GM12878 (cell line): ENCODE measurements at regions not wholly inside any gene's neighbourhood (a gene's known extent, or its start where the extent isn't known, plus 50 kb on each side); places are given as distances from the start of the nearest gene placed in this dataset.

Experiments
- ATAC-seq: fragments of 200-7000 bp; cut with Tn5 transposase; 3 replicates; pipeline ENCODE4 v1.9.1; 2020; ENCODE audit warnings: mild to moderate bottlenecking, moderate library complexity
- BruUV-seq: library from RNA; stranded (reverse); fragments of 400-500 nt; replicated peaks from 2 replicates; lab custom pipeline; 2021; lab: Mats Ljungman, UMichigan
- CTCF ChIA-PET: fragments of 300-600 bp; sonication (Branson Sonifier 250); formaldehyde crosslinking; extraction: SDS; loops from one replicate; lab custom pipeline; 2021; ENCODE audit warnings: inconsistent platforms; lab: Yijun Ruan, JAX
- POLR2A ChIA-PET: fragments of 350-600 bp; formaldehyde crosslinking; extraction: SDS; loops from one replicate; lab custom pipeline; 2021; ENCODE audit warnings: inconsistent platforms; lab: Charles Lee
- RAD21 ChIA-PET: fragments of 300-600 bp; sonication (Branson Sonifier 250); formaldehyde crosslinking; loops from one replicate; lab custom pipeline; 2023; ENCODE audit warnings: antibody characterized with exemption; ENCODE audit not compliant: unreplicated experiment; lab: Charles Lee
- SMC1A ChIA-PET: fragments of 300-600 bp; sonication (Branson Sonifier 250); formaldehyde crosslinking; loops from one replicate; lab custom pipeline; 2023; ENCODE audit not compliant: unreplicated experiment, uncharacterized antibody; lab: Charles Lee
- DNase-seq: peaks from one replicate; pipeline ENCODE4 v3.0.0-alpha.2; 2011; ENCODE audit warnings: low read depth, low spot score
- FAIRE-seq: peaks from 3 replicates; lab custom pipeline; 2011; peaks lifted over from hg19 to GRCh38; lab: Jason Lieb, UNC
- H2AFZ ChIP-seq: 2 replicates; pipeline ENCODE4 v1.6.0; 2011; ENCODE audit warnings: low read depth, low read length, control low read depth; ENCODE audit not compliant: control insufficient read depth
- H3K27ac ChIP-seq: 2 replicates; pipeline ENCODE4 v1.5.1; 2011; ENCODE audit warnings: control low read depth; ENCODE audit not compliant: control insufficient read depth, insufficient read depth
- H3K27me3 ChIP-seq, 2 experiments: replicated peaks in 1 of 2; 2 replicates each; pipeline versions ENCODE4 v1.6.0 to v1.6.1; 2011; ENCODE audit warnings: low read length in 1 of 2; ENCODE audit not compliant: control insufficient read depth in 2 of 2, insufficient read depth in 2 of 2
- H3K36me3 ChIP-seq, 2 experiments: 2 replicates each; pipeline ENCODE4 v1.5.1; 2011; ENCODE audit warnings: low read length in 1 of 2; ENCODE audit not compliant: control insufficient read depth in 2 of 2, insufficient read depth in 2 of 2
- H3K4me1 ChIP-seq: 2 replicates; pipeline ENCODE4 v1.6.1; 2011; ENCODE audit warnings: mild to moderate bottlenecking, low read length, moderate library complexity, mixed read lengths; ENCODE audit not compliant: control insufficient read depth, insufficient read depth
- H3K4me2 ChIP-seq: 2 replicates; pipeline ENCODE4 v1.6.0; 2011; ENCODE audit warnings: control low read depth; ENCODE audit not compliant: control insufficient read depth, insufficient read depth
- H3K4me3 ChIP-seq: fragments of 200-600 bp; sonication (generic); 2 replicates; pipeline ENCODE4 v1.5.1; 2016
- H3K79me2 ChIP-seq: 2 replicates; pipeline ENCODE4 v1.6.0; 2011; ENCODE audit warnings: low read length; ENCODE audit not compliant: control insufficient read depth, insufficient read depth
- H3K9ac ChIP-seq: 2 replicates; pipeline ENCODE4 v1.8.0; 2011; ENCODE audit warnings: low read length, control low read depth, mixed read lengths; ENCODE audit not compliant: control insufficient read depth, insufficient read depth
- H3K9me3 ChIP-seq: replicated peaks from 3 replicates; pipeline ENCODE4 v1.5.1; 2011; ENCODE audit warnings: mild to moderate bottlenecking, low read length; ENCODE audit not compliant: control insufficient read depth, insufficient read depth
- H4K20me1 ChIP-seq: 2 replicates; pipeline ENCODE4 v1.6.0; 2011; ENCODE audit not compliant: control insufficient read depth, insufficient read depth
- BMI1 ChIP-seq: fragments of 450-650 bp; IDR thresholded peaks from 2 replicates; pipeline ENCODE4 v1.6.1; 2016; ENCODE audit warnings: mild to moderate bottlenecking, moderate library complexity, borderline replicate concordance
- EGR1 ChIP-seq, 2 experiments: IDR thresholded peaks; 1 replicate in 1 of 2; 2 replicates in 1 of 2; pipeline ENCODE4 v1.6.1; 2011 to 2012; ENCODE audit warnings: low read depth in 2 of 2, low read length in 2 of 2, borderline replicate concordance in 1 of 2, mild to moderate bottlenecking in 1 of 2, moderate library complexity in 1 of 2
- GABPA ChIP-seq: IDR thresholded peaks from 2 replicates; pipeline ENCODE4 v1.6.1; 2014; ENCODE audit warnings: antibody characterized with exemption, low read depth, mild to moderate bottlenecking, inconsistent platforms
- HCFC1 ChIP-seq: fragments of 150-350 bp; IDR thresholded peaks from 2 replicates; pipeline ENCODE4 v1.6.1; 2014; ENCODE audit warnings: low read length
- IKZF2 ChIP-seq, 2 experiments: fragments of 450-650 bp; IDR thresholded peaks; 2 replicates each; pipeline ENCODE4 v1.6.1; 2017; ENCODE audit warnings: mild to moderate bottlenecking in 2 of 2, moderate library complexity in 2 of 2
- MTA2 ChIP-seq: fragments of 450-650 bp; IDR thresholded peaks from 2 replicates; pipeline ENCODE4 v1.6.1; 2016; ENCODE audit warnings: low read depth, mild to moderate bottlenecking, moderate library complexity
- RAD51 ChIP-seq: fragments of 450-650 bp; IDR thresholded peaks from 2 replicates; pipeline ENCODE4 v1.6.1; 2016; ENCODE audit warnings: moderate library complexity, mild to moderate bottlenecking, inconsistent platforms
- SIN3A ChIP-seq: IDR thresholded peaks from 2 replicates; pipeline ENCODE4 v1.6.1; 2012; ENCODE audit warnings: low read depth, low read length, improper control_type of control experiment
- TCF3 ChIP-seq: IDR thresholded peaks from 2 replicates; pipeline ENCODE4 v1.6.1; 2012; ENCODE audit warnings: low read depth, mild to moderate bottlenecking, low read length, borderline replicate concordance; ENCODE audit not compliant: insufficient read depth
- ZBTB33 ChIP-seq: fragments of 450-650 bp; IDR thresholded peaks from 2 replicates; pipeline ENCODE4 v1.6.1; 2017; ENCODE audit warnings: mild to moderate bottlenecking
- ZNF274 ChIP-seq: IDR thresholded peaks from one replicate; pipeline ENCODE4 v1.8.0; 2011; ENCODE audit not compliant: insufficient read length, insufficient read depth
- WGBS: methylation state at CpG from one replicate; pipeline ENCODE4 v1.1.6; 2016; ENCODE audit warnings: low lambda C conversion rate; ENCODE audit not compliant: insufficient replicate concordance, insufficient coverage; ENCODE audit errors: missing lambda C conversion rate; 5-methylcytosine and 5-hydroxymethylcytosine counted together
- in situ Hi-C: fragments of 300-500 bp; cut with MboI; formaldehyde crosslinking; loops from 9 replicates; pipeline ENCODE4 v1.14.3; 2018; ENCODE audit warnings: mixed read lengths
- intact Hi-C: fragments of 100-400 bp; cut with micrococcal nuclease; formaldehyde crosslinking; loops from one replicate; pipeline ENCODE4 v1.14.2; 2022; ENCODE audit not compliant: unreplicated experiment

GRCh38 chr15:95149771-95150170 lies 918.4 kb downstream of the MCTP2 start:
- H3K79me2 ChIP-seq, result no peaks in the 10 kb centered on the region
- no peaks in the 10 kb centered on the region for H4K20me1 ChIP-seq
- H3K27ac ChIP-seq, result no peak overlapping the region
- H3K9ac ChIP-seq, result no peak overlapping the region
- ChIA-PET CTCF (no interaction called here), POLR2A (no interaction called here), RAD21 (no interaction called here), SMC1A (no interaction called here)
- no peaks in the 10 kb centered on the region for H3K9me3 ChIP-seq
- no peak overlapping the region for H2AFZ ChIP-seq
- BruUV-seq, result no TSS peak
- ATAC-seq (no peak), DNase-seq (no peak), FAIRE-seq (no peak)
- no peak overlapping the region for H3K4me2 ChIP-seq
- in situ Hi-C loops, result no loop called here
- TF ChIP-seq IKZF2 (IDR thresholded peaks at IDR 0.05) (no peak), TCF3 (no peak), MTA2 (no peak), HCFC1 (no peak), EGR1 (IDR thresholded peaks at IDR 0.05; ENCODE audit: borderline replicate concordance in 1 of 2, low read depth in 2 of 2, low read length in 2 of 2) (no peak), RAD51 (no peak), GABPA (no peak)
- intact Hi-C loops, result no loop called here
- no peaks in the 10 kb centered on the region for H3K4me1 ChIP-seq
- no peak overlapping the region for H3K4me3 ChIP-seq
- H3K27me3 ChIP-seq, result no peaks in the 10 kb centered on the region
- no peaks in the 10 kb centered on the region for H3K36me3 ChIP-seq

- intact Hi-C loops, result no loop called here
- POLR2A ChIA-PET, result interaction anchor here (0.7 kb wide), 1 partner anchor 1360 kb away, joined by 3 read pairs; no protein-coding TSS in a partner anchor
- no peak overlapping the region for H3K27ac ChIP-seq
- H2AFZ ChIP-seq, result no peak overlapping the region
- in situ Hi-C loops, result no loop called here
- no peaks in the 10 kb centered on the region for H3K9me3 ChIP-seq
- no peak for TF ChIP-seq ZNF274
- no peak for TF ChIP-seq ZBTB33
- no peak for TF ChIP-seq SIN3A
- no peak for TF ChIP-seq BMI1
- H3K4me3 ChIP-seq, result no peak overlapping the region
- no peak overlapping the region for H3K9ac ChIP-seq
- WGBS, result 40% methylated on average over 10 of the region's 10 CpGs
- no peaks in the 10 kb centered on the region for H4K20me1 ChIP-seq
- SMC1A ChIA-PET, result no interaction called here
- DNase-seq (no peak), FAIRE-seq (no peak), ATAC-seq (no peak)
- no peaks in the 10 kb centered on the region for H3K4me1 ChIP-seq
- CTCF ChIA-PET, result no interaction called here
- no peak overlapping the region for H3K4me2 ChIP-seq
- no peaks in the 10 kb centered on the region for H3K36me3 ChIP-seq
- no peaks in the 10 kb centered on the region for H3K79me2 ChIP-seq
- RAD21 ChIA-PET, result no interaction called here
- H3K27me3 ChIP-seq, result no peaks in the 10 kb centered on the region
- BruUV-seq, result no TSS peak
Measured at GRCh38 chr15:95150466-95150865, 919.1 kb downstream of the MCTP2 start.
